ENCODE measurements at regions not wholly inside any gene's neighbourhood (a gene's known extent, or its start where the extent isn't known, plus 50 kb on each side); places are given as distances from the start of the nearest gene placed in this dataset.

DNA sequence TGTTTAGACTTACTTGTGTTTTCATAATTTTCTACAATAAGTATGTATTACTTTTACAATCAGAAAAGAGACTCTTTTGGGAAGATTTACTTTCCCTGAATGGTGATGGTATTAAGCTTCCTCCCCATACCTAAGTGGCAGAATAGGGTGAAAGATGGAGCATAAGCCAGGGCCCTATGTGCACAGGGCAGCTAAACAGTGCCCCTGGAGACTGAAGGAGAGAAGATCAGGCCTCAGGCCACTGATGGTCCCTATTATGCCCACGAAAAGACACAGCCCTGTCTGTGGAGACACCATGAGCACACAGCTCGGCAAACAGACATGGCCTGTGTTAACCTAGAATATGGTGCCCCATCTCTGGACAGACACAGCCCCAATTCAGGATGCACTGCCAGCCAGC, 139.4 kb downstream of the OAT start:
- H3K4me1 ChIP-seq (ENCODE audit: control insufficient read depth in 1 of 2, insufficient read depth in 2 of 2, low read length in 2 of 2): no peaks in the 10 kb centered on the region
- no peak overlapping the region for H3K4me2 ChIP-seq (ENCODE audit: low read length)
- H3K4me3 ChIP-seq (replicated peaks in 1 of 2; ENCODE audit: low read depth in 1 of 2, low read length in 2 of 2): no peak overlapping the region
- no peaks in the 10 kb centered on the region; a peak in 1 of 4 replicates for H3K9me3 ChIP-seq (ENCODE audit: control insufficient read depth in 1 of 2, insufficient read depth in 1 of 2, low read depth in 1 of 2, low read length in 2 of 2)
- H3K9me2 ChIP-seq (ENCODE audit: insufficient read depth): no peaks in the 10 kb centered on the region
- intact Hi-C loops (cut with micrococcal nuclease): loop anchor here (2.0 kb wide), 1 partner anchor 50 kb away; no protein-coding TSS in a partner anchor
- H4K20me1 ChIP-seq (ENCODE audit: insufficient read depth): no peaks in the 10 kb centered on the region
- no peak overlapping the region for H3K9ac ChIP-seq (ENCODE audit: low read length)
- no peak for DNase-seq (ENCODE audit: low read depth, low spot score)
- no peaks in the 10 kb centered on the region for H3K27me3 ChIP-seq (ENCODE audit: insufficient read depth, low read length)
- POLR2A ChIA-PET: no interaction called here
- H3K36me3 ChIP-seq (ENCODE audit: control insufficient read depth in 1 of 2, insufficient read depth in 2 of 2, low read length in 2 of 2): no peaks in the 10 kb centered on the region
- TF ChIP-seq CEBPB (IDR thresholded peaks at IDR 0.05; ENCODE audit: low read depth) (no peak), MAX (IDR thresholded peaks at IDR 0.05) (no peak), JUND (IDR thresholded peaks at IDR 0.05) (no peak), CBX3 (IDR thresholded peaks at IDR 0.05; ENCODE audit: low read depth) (no peak), CTCF (IDR thresholded peaks at IDR 0.05 in 2 of 3, conservative IDR thresholded peaks at IDR 0.05 in 1 of 3; ENCODE audit: borderline replicate concordance in 1 of 3, insufficient read depth in 1 of 3, low read depth in 2 of 3, low read length in 2 of 3) (peak; percentile 21 to 39 (median 26); a peak in 3 of 6 replicates), POLR2AphosphoS5 (IDR thresholded peaks at IDR 0.05; ENCODE audit: low read depth, low read length) (no peak), EZH2phosphoT487 (IDR thresholded peaks at IDR 0.05; ENCODE audit: borderline replicate concordance) (no peak), ZFX (IDR thresholded peaks at IDR 0.05) (no peak), YY1 (IDR thresholded peaks at IDR 0.05; ENCODE audit: extremely low read depth, insufficient replicate concordance, low read depth, low read length) (no peak), RAD21 (IDR thresholded peaks at IDR 0.05; ENCODE audit: low read depth) (peak; percentile 50; the same call in 1 of the 2 replicates), TCF7L2 (IDR thresholded peaks at IDR 0.05; ENCODE audit: borderline replicate concordance, extremely low read depth, insufficient read depth, insufficient read length) (no peak)
- TF ChIP-seq, protein P1, sequence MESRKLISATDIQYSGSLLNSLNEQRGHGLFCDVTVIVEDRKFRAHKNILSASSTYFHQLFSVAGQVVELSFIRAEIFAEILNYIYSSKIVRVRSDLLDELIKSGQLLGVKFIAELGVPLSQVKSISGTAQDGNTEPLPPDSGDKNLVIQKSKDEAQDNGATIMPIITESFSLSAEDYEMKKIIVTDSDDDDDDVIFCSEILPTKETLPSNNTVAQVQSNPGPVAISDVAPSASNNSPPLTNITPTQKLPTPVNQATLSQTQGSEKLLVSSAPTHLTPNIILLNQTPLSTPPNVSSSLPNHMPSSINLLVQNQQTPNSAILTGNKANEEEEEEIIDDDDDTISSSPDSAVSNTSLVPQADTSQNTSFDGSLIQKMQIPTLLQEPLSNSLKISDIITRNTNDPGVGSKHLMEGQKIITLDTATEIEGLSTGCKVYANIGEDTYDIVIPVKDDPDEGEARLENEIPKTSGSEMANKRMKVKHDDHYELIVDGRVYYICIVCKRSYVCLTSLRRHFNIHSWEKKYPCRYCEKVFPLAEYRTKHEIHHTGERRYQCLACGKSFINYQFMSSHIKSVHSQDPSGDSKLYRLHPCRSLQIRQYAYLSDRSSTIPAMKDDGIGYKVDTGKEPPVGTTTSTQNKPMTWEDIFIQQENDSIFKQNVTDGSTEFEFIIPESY (IDR thresholded peaks at IDR 0.05; ENCODE audit: extremely low read depth, insufficient replicate concordance, low read length): no peak
- peak; percentile 89 for ATAC-seq
- no TSS peak for BruUV-seq (replicated peaks)
- no peak overlapping the region for H3K27ac ChIP-seq (ENCODE audit: low read depth, low read length)
- RAD21 ChIA-PET (ENCODE audit: low non-redundant PET in 1 of 2, low total read pairs in 2 of 2, uncharacterized antibody in 2 of 2, unreplicated experiment in 2 of 2): interaction anchor here (0.5 to 0.9 kb wide), 2 partner anchors 33 to 283 kb away, joined by 3 to 4 read pairs; no protein-coding TSS in a partner anchor
- no peak overlapping the region for H2AFZ ChIP-seq (ENCODE audit: low read depth, low read length, poor library complexity, severe bottlenecking)
- CTCF ChIA-PET: interaction anchor here (1.2 kb wide), 2 partner anchors 110 to 284 kb away, joined by 5 to 6 read pairs; no protein-coding TSS in a partner anchor
- H3K79me2 ChIP-seq (ENCODE audit: insufficient read depth, low read length): no peaks in the 10 kb centered on the region
